Anterior cingulate cortex (tissue), 58 donors: ENCODE measurements at regions not wholly inside any gene's neighbourhood (a gene's known extent, or its start where the extent isn't known, plus 50 kb on each side); places are given as distances from the start of the nearest gene placed in this dataset.

Experiments
- DNase-seq, 58 donors: peaks; one replicate each; lab custom pipeline; 2025; lab: John Stamatoyannopoulos, UW

DNA sequence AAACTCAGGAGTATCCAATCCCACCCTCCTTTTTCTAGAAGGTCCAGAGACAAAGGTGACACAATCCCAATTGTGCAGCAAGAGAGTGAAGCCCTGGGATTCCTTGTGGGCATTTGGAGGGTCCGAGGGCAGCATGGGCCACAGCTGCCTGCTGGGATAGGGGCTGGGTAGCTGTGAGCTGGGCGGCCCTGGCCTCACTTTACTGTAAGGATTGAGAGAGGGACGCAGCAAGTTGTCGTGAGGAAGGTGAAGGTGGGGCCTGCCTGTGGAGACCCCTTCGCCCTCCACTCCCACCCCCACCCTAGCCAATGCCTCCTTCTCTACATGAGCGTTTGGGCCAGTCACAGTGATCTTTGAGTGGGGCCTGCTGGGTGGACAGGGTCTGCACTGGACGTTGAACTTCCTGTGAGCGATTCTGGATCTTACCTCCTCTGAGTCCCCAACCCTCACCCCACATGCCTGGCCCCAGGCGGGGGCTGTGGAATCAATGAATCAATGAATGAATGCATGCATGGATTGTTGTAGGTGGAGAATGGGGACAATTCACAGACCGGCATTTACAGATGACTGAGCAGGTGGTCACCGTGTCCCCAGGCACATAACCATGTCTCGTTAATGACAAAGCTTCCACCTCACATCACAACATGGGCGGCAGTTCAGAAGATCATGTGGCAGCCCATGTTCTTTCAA is 107.2 kb downstream of the INHBB start:
- no peak for DNase-seq

DNA sequence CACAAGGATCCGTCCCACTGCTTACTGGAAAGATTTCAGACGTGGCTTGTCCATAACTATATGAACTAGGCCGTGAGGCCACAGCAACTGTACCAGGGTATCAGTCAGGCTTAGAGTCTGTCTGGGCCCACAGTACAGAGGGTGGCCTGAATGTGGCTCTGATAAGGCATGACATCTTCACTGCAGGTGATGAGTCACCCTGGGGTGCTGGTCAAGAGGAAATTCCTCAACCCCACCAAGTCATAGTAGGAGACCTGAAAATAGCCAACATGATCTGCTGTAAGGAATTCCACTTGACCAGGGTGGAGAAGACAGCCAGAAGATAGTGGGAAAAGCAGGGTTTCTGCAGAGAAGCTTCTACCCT is 107.7 kb downstream of the INHBB start:
- DNase-seq = no peak

DNA sequence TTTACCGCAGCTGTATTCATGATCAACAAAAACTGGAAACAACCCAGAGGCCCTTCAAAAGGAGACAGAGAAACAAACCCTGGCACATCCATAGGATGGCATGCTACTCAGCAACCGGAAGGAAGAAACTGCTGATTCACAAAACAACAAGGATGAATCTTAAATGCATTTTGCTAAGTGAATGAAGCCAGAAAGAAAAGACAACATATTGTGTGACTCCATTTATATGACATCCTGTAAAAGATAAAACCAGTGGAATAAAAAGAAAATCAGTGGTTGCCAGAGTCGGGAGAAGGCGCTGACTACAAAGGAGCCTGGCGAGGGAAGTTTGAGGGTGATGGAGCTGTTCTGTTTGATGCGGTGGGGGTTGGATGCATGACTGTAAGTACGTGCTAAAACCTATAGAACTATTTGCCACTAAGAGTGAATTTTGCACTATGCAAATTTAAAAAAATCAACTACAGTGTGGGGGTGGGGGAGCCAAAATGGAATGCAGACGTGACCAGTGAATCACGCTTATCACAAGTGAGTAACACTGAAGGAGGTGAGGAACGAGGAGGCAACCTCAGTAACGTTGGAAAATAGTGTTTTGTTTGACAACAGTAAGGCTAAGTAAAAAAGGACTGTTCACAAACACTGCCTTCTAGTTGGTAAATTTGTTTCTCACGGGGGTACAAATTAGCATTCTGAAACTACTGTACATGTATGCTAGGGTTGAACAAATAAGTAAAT is 108.9 kb downstream of the INHBB start:
- no peak for DNase-seq

DNA sequence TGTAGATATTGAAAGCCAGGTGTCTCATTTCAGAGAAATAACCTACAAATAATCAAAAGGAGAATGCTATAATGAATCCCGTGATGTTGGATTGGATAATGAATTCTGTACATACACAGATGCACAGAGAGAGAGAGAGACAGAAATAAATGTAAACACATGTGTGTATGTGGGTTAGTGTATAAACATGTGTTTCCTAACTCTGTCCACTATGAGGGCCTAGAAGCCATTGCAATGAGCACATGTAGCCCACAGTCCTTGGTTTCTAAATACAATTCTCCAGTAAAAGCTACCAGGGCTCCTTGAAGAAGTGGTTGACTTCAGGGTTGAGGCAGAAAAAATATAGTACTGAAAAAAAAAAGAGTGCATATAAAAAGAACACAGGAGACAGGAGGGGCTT is 109.5 kb downstream of the INHBB start:
- DNase-seq = no peak

GRCh38 chr2:120456867-120457266 is 110.9 kb downstream of the INHBB start:
- DNase-seq = no peak

DNA sequence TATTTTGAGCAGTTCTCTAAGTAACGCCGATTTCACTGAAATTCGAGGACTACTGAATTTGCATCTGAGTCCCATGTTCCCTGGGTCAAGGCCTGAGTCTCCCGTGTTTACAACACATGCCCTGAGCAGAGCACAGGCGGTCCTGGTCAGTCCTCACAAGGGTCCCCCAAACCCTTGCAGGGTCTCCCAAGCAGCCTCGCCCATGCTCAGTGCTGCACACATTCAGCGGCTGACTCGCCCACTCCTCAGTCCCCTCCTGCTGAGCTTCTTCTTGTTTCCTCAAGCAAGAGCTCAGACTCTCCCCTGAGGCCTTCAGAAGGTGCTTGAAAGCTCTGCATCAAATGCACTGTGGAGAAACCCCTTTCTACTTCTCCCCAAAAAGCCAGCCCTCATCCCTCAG is 114.6 kb downstream of the INHBB start:
- no peak for DNase-seq

- no peak for DNase-seq
Observed at GRCh38 chr2:120461092-120461491, 115.2 kb downstream of the INHBB start.

DNA sequence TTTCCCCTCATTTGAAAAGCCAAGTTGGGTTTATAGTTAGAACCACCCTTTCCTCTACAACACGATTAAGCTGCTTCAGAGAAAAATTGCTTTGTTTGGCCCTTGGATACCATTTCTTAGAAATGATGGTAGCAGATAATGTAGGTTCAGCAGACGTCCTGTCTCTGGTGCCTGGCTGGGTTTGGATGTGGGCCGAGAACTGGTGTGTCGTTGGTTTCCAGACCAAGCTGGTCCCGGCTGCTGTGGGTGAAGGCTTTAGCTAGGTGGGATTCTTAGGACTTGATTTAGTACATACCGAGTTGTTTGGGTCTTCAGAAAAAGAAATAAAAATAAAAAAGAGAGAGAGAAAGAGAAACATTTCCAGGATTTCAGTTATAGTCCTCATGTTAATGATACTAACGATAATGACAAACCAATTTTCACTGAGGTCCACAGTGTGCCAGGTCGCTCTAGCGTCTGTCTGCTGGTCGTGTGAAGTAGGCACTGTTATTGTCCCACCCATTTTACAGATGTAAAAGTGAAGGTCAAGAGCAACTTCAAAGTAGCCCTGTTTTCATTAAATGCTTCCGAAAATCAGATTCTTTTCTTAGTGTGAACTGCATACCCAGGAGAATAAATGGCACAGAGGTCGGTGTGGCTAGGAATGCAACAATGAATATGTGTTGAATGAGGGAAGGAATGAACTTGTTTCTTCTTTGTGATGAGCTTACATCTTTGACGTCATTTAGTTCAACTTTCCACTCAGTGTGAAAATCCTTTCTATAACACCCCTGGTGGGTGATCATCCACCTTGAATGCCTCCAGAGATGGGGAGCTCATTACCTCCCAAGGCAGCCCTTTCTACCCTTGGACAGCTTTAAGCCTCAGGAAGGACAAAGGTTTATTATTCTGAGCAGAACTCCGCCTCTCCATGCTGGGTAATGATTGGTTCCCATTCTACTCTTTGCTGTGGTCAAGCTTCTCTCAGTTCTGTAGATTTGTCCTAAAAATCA is 115.9 kb downstream of the INHBB start:
- DNase-seq = no peak

- no peak for DNase-seq
Observed at GRCh38 chr2:120463527-120463926, 117.6 kb downstream of the INHBB start.

DNA sequence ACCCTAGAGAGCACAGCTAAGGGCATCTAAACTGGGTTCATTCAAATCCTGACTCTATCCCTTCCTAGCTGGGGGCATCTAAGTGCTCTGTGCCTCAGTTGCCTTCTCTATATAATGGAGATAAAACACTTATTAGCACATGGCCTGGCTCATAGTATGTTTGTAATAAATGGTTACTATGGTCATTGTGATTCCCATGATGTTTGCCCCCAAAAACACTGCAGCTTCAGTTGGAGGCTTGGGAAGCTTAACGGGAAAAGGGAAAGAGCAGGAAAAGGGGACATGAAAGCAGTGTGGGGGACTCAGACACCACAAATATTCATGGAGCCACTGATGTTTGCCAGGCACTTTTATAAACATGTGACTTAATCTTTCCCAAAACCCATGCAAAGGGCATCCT is 118.1 kb downstream of the INHBB start:
- no peak for DNase-seq

DNA sequence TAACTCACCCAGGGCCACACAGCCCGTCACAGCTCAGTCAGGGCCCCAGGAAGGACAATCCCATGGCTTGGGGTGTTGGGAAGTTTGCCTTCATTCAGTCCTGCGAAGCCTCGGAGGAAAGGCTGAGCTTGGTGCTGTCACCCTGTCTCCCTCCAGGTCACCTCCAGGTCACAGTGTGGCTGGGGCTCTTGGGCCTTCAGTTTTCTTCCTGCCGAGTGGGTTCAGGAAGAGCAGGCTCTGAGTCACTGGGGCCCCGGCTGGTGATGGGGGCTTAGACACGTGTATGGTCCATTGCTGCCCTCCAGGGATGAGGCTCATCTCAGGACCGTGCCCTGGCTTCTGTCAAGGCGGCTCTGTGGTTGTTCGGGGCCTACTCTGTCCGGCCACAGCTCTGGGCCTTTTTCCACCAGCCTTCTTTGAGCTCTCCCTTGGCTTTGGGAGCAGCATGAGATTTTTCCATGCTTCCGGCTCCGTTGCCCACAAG is 118.6 kb downstream of the INHBB start:
- no peak for DNase-seq

DNA sequence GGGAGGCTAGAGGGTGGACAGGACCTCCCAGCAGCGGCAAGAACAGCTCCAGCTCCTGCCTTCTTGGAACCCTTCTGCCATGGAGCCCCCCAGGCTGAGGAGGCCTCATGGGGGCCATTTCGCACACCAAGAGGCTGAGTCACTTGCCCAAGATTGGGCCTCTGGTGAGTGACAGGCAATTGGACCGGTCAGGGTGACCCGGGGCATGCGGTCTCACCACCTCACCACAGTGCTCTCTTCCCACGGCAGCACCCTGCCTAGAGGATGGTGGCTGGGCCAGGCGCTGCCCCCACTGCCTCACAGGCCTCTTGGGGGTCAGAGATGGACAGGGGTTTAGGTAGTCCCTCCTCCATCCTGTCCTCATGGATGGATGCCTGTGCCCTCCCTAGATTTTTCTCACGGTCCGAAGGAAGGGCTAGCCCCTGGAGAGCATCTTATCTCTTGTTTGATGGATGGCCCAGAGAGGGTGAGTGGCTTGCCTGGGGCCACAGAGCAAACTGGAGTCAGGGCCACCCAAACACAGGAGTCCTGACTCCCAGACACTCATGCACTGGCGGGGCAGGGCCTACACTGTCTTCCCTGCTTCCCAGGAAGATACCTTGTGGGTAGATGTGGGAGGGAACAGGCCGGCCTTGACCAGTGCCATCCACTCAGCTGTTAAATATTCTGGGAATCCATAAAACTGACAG is 119.2 kb downstream of the INHBB start:
- DNase-seq = no peak

GRCh38 chr2:120465701-120465988 is 119.7 kb downstream of the INHBB start:
- DNase-seq = no peak

DNA sequence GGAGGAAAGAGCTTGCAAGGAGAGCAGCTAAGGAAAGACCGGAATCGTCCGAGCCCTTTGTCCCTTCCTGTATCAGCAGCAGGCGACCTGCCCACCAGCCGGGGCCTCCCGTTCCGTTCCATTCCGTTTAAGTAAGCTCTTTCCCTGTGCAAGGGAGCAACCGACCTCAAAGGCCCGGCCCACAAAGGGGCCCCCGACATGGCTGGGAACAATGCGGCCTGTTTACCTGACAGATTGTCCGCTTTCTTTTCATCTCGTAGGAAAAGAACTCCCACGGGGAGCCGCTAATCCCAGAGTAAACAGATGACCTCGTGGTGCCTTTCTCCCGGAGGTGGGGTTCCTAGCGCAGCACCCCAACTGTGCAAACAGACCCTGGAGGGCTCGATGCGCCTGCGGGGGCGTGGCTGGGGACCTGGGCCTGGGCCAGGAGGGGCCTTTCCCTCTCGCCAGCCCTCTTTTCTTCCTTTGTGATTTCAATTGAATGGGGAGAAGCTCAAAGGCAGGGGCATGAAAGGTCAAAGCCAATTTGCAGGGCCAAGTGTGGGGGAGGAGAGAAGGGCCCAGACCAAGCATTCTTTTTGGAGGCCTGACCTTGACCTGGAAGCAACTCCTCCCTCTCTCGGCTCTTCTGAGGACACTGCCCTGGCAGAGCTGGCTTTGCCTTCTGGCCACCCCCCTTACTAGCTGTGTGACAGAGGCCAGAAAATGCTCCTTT is 120.2 kb downstream of the INHBB start:
- DNase-seq = no peak

DNA sequence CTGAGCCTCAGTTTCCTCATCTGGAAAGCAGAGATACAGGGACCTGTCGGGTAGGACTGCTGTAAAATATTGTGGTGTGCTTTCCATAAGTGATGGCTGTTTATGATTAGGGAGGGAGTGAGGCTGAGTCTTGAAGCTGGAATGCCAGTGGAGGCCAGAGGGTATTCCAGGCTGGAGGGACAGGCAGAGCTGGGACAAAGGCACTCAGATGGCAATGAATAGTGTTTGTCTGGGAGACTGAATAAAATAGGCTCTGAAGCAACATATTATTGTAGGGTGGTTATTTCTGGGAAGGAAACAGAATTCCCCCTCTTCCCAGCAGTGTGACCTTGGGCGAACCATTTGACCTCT is 120.7 kb downstream of the INHBB start:
- DNase-seq = peak in 1 of 58 donors; percentile 18

GRCh38 chr2:120468136-120468535 is 122.2 kb downstream of the INHBB start:
- DNase-seq = no peak

GRCh38 chr2:120469426-120469825 is 123.5 kb downstream of the INHBB start:
- no peak for DNase-seq

DNA sequence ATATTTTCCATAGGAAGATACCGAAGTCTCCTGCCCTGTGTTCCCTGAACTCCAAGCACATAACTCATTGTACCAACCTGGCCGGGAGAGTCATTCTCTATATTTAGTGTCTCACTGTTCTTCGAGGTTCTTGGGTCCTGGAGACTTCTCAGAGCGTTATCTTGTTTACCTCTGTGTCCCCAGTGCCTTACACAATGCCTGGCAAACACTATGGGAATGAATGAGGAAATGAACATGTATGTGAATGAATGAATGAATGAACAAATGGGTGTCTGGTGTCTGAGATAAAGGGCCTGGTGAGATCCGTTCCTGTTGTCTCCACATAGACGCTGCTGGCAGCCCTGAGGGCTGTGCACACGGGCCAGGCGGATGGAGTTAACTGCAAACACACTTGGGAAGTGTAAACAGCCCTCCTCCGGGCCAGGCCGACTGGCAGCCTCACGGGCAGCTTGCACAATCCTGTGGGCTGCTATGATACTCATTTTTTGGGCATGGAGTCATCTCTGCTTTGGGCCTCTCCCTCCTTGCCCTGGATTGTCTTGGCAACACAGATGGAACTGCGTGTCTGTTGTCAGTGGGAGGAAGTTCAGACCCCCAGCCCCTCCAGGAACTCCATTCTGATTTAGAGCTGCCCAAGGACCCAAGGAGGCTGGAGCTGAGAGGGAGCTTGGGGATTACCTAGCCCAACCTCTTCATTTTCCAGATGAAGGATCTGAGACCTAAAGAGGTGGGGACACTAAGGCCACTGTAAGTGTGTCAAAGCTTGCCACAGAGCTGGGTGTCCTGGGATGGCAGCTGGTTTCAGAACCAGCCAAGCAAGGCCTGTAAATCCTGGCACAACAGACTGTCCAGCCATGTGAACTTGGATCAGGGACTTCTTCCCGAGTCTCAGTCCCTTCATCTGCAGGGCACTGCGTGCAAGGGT is 124.4 kb downstream of the INHBB start:
- peak in 4 of 58 donors; percentile 11 to 64 (median 32) for DNase-seq

DNA sequence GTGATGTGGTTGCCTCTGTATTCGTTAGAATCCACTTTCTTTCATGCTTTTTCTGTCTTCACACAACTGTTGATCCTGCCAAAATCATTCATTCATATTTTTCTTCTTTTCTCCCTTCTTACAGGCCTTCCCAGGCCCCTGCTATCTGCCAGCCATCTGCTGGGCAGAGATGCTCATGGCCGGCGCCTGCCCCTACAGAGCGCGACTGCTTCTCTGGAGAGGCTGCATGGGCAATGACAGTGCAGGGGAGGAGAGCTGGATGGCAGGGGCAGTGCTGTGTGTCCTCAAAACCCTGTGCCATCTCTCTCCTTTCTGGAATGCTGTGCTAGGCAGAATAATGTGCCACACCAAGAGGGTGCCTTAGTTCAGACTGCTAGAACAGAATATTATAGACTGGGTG is 125.2 kb downstream of the INHBB start:
- DNase-seq = no peak
